ENCODE measurements at regions not wholly inside any gene's neighbourhood (a gene's known extent, or its start where the extent isn't known, plus 50 kb on each side); places are given as distances from the start of the nearest gene placed in this dataset.
A peak's percentile ranks its signal among the peaks of the same experiment; 100 is the strongest.
"Not testable (repeated sequence)": the region's sequence is repeated elsewhere in the genome, so short reads cannot be mapped to it uniquely, and the experiment has no call there.

- DNase-seq = no peak
These were observed 62.2 kb upstream of the TENM4 start for GRCh38 chr11:79503028-79503427.

- no peak for DNase-seq
These were observed 60.9 kb upstream of the TENM4 start for GRCh38 chr11:79501707-79502106.

DNA sequence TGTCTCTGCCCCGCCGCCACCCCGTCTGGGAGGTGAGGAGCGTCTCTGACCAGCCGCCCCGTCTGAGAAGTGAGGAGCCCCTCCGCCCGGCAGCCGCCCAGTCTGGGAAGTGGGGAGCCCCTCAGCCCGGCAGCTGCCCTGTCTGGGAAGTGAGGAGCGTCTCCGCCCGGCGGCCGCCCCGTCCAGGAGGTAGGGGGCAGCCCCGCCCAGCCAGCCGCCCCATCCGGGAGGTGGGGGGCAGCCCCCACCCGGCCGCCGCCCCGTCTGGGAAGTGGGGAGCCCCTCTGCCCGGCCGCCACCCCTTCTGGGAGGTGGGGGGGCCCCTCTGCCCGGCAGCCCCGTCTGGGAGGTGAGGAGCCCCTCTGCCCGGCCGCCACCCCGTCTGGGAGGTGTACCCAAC lies 59.1 kb upstream of the TENM4 start:
- DNase-seq = not testable (repeated sequence)

DNA sequence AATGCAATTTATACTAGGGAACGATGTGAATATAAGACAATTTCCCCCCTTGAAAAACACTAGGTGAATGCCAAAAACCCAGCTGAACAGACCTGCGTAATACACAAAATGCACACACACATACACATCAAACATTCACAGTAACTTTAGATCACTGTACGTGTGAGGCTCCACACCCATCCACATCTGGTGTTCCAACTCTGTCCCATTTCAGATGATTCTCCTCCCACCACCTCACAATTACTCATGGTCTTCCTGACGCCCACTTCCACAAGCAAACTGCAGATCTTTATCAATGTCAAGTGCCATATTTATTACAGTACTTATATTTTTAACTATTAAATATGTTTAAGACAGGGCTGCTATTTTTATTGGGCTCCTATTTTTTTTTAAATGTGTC lies 57.8 kb upstream of the TENM4 start:
- no peak for DNase-seq

GRCh38 chr11:79493555-79494171 lies 52.8 kb upstream of the TENM4 start:
- peak; percentile 12 for DNase-seq

DNA sequence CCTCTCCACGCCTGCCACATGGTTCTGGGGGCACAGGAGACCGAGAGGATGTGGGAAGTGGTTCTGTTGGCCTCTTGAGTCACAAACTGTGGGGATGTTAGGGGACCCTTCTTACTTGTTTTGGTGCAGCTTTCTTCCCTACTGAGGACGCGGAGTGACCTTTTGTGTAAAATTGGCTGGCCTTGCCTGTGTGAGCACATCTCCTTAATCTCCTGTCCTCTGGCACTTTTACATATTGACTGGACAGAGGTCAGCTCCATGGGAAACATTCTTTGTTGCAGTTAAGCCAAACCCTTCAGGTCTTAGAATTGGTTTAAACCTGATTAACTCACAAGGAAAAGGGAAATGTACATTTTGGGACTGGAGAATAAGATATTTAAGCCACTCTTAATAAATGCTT lies 51.2 kb upstream of the TENM4 start:
- DNase-seq = no peak
